HG03159 (cell line): ENCODE measurements at regions not wholly inside any gene's neighbourhood (a gene's known extent, or its start where the extent isn't known, plus 50 kb on each side); places are given as distances from the start of the nearest gene placed in this dataset.

Experiments
- ATAC-seq: cut with Tn5 transposase; IDR thresholded peaks from one replicate; pipeline ENCODE4 v1.9.1; 2021; ENCODE audit warnings: mild to moderate bottlenecking, moderate library complexity; ENCODE audit not compliant: unreplicated experiment

DNA sequence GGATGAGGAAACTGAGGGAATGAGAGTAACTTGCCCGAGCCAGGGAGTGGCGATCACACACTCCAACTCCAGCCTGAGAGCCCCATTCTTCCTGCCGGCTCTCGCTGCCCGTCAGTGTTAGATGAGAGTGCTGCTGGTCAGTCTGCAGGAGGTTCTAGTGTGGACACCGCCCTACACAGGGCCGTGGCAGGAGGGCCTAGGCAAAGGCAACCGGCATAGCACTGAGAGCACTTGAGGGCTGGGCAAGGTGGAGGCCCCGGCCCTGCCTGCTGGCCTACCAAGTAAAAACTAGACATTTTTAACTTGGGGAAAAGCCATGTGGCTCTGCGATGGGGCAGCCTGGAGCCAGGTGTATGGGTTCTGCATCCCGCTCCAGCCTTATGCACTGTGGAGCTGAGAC lies 354.8 kb downstream of the SEC14L1 start:
- no peak for ATAC-seq

GRCh38 chr17:77496401-77496801 lies 355.6 kb downstream of the SEC14L1 start:
- ATAC-seq, result no peak

GRCh38 chr17:77496831-77497577 lies 356.2 kb downstream of the SEC14L1 start:
- ATAC-seq, result no peak

DNA sequence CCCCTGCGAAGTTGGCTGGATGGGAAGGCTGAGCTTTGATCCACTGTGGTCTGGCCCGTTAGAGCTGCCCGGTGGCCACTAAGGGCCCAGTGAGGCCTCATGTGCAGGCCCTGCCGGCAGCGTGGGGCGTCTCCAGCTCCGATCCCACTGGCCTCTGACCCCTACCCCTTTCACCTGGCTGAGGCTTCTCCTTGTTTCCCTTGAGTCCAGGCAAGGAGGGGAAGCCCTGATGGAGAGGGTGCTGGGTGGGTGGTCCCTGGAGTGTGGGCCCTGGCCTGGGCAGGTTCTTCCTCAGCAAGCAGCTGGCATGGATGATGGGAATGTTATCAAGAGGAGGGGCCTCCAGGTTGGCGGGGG lies 356.8 kb downstream of the SEC14L1 start:
- no peak for ATAC-seq

GRCh38 chr17:77498091-77498741 lies 357.4 kb downstream of the SEC14L1 start:
- ATAC-seq, result no peak

DNA sequence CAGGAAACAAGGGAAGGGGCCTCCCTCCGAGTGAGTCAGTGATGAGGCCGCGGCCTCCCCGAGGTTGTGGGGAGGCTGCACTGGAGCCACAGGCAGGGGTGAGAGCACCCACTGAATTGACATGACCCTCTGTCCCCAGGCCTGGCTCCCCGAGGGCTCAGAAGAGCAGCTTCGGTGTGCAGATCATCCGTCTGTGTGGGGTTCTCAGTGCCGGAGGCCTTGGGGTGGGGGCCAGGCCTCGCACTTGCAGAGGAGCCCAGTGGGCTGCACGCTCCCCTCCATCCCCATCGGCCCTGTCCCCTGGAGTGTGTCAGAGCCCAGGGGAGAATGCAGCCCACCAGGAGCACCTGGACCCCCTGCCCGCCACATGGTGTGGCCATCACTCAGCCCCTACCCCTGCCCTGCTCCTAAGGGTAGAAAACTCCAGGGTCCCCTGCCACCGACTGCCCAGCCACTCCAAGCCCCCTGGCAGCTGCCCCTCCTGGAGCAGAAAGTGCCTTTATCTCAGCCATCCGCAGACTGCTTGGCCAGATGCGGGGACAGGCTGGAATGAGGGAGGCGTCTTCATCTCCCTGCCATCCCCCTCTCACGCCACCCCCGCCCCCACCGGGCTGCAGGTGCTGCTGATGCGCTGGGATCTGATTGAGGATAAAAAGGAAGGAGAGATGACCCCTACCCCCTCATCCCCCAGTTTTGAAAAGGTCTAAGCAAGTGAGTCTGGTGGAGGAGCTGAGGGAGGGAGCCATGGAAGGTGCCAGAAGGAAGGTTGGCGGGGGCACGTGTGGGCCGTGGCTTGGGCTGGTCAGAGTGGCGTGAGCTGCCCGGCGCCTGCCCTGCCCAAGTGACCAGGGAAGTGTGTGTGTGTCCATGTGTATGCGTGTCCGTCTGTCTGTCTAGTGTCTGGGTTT lies 358.3 kb downstream of the SEC14L1 start:
- ATAC-seq, result no peak

DNA sequence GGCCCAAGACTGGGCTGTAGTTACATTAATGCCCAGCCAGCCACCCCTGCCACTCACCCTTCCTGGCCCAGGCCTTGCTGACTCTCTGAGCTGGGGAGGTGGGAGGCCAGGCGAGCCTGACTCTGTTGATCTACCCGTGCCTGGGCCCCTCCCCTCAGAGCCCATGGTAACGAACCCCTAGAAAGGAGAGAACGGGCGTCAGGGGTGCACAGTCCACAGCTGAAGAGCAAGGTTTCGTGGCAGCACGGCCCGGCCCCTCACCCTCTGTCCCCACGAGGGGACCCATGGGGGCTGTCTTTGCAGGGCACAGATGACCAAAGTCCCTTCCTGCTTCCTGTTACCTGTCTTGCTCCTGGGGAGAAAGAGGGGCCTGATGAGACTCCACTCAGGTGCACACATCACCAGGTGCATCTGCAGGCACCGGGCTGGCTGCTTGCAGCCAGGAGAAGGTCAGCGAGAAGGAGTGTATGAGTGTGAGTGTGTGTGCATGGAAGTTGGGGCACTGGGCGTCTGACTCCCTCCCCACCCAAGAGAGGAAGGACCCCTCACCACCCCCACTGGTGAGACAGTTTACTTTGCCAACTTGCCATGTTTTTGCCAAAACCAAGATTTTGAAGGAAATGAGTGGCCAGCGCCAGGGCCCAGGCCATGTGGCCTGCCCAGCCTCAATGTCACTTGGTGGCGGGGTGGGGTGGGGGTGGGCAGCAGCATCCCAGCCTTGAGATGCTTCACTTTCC lies 359.1 kb downstream of the SEC14L1 start:
- no peak for ATAC-seq

DNA sequence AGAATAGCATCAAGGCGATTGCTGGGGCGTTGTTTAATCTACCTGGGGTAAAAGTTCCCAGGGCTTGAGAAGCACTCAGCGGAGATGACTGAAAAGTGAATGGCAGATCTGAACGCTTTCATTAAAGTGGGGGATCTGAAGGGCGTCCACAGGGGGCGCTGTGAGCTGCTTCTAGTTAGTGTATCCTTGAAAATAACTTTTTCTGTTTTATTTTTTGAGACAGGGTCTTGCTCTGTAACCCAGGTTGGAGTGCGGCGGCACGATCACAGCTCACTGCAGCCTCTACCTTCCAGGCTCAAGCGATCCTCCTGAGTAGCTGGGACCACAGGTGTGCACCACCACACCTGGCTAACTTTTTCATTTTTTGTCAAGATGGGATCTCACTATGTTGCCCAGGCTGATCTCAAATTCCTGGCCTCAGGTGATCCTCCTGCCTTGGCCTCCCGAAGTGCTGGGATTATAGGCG lies 360.4 kb downstream of the SEC14L1 start:
- no peak for ATAC-seq

DNA sequence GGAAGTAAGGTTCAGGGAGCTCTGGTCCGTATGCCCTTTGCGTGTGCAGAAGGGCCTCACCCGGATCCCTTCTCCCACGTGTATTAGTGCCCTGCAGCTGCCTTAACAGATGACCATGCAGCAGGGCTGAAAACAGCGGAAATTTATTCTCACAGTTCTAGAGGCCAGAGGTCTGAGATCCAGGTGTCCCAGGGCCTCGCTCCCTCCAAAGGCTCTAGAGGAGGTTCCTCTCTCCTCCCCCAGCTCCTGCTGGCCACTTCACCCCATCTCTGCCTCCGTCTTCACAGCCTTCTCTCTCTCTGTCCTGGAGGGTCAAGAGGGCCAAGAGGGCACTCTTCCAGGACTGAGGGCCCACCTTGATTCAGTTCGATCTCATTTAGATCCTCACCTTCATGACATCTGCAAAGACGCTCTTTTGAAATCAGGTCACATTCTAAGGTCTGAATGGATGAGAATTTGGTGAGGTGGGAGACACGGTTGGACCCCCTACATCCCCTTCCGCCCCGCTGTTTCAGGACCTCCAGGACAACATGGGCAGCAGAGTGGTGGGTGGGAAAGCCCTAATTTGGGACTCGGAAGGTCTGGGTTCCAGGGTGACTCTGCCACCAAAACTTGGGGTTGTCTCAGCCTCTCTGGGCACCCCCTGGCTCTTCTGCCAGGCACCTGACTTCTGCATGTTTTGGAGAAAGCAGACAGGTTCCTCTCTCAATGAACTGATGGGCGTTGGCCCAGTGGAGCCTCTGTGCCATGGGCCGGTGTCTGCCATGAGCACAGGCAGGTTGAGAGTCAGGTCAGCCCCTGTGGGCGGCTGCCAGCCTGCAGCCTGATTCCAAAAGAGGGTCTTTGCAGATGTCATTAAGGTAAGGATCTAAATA lies 361.2 kb downstream of the SEC14L1 start:
- no peak for ATAC-seq

GRCh38 chr17:77502626-77503292 lies 362.0 kb downstream of the SEC14L1 start:
- ATAC-seq, result no peak

DNA sequence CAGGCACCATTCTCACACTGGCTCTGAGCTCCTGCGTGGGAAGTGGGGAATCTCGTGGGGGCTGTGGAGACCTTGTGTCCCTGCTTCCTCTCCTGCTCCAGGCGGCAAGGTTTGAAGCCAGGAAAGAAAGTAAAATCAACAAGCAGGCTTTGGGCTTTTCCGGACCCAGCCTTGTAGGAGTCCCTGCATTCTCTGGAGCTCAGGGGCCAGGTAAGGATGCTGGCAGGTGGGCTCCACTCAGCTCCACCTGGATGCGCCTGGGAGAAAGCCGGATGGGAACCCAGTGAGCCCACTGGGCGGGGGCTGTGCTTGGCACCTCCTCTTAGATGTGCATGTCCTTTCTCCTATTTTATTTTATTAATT lies 362.5 kb downstream of the SEC14L1 start:
- no peak for ATAC-seq

GRCh38 chr17:77503916-77504651 lies 363.3 kb downstream of the SEC14L1 start:
- ATAC-seq, result no peak

DNA sequence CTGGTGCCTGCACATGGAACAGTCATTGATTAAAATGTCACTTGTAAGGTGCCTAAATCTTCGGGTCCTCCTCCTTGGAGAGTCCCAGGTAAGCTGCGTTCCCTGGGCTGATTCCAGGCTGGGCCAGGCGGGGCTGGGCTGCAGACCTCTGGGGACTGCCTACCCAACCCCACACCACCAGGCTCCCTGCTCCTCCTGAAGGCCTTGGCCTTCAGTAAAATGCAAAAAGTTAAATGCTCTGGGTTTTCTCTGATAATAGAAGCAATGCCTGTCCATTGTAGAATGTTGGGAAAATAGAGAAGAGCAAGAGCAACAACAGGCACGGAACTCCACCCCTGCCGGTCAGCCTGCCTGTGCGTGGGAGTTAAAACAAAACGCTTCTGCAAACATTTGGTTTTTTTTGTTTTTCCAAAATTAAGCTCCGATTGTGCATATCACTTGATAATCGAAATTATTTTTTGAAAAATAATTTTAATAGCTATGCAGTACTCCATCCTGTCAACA lies 363.9 kb downstream of the SEC14L1 start:
- ATAC-seq, result no peak

DNA sequence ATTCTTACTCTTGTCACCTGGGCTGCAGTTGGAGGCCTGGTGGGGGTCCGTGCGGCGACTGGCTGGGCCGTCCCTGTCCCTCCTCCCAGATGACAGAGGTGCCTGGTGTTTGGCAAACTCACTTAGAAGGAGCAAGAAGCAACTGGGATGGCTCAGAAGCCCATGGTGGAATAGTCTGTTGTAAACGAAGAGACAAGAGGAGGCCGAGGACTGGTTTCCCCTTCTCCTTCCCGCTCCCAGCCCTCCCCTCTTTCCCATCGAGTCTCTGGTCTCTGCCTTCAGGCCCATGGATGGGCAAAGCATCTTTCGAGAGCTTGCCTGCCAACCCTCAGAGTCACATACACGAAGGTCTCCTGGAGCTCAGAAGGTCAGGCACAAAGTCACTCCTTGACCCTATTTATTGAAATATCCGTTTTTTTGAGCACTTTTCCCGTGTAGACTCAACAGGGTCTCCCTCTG lies 364.4 kb downstream of the SEC14L1 start:
- ATAC-seq, result no peak

- ATAC-seq, result no peak
Measured at GRCh38 chr17:77506371-77506991, 365.7 kb downstream of the SEC14L1 start.

GRCh38 chr17:77507111-77507885 lies 366.5 kb downstream of the SEC14L1 start:
- ATAC-seq, result no peak

- ATAC-seq, result no peak
Measured at GRCh38 chr17:77508047-77508715, 367.4 kb downstream of the SEC14L1 start.
